SU-DHL-6 (cell line): ENCODE measurements at regions not wholly inside any gene's neighbourhood (a gene's known extent, or its start where the extent isn't known, plus 50 kb on each side); places are given as distances from the start of the nearest gene placed in this dataset.

Experiments
- CTCF ChIP-seq: fragments of 200-600 bp; sonication (generic); IDR thresholded peaks from one replicate; pipeline ENCODE4 v1.5.1; 2017; ENCODE audit warnings: antibody characterized with exemption, mild to moderate bottlenecking, low read length, moderate library complexity; ENCODE audit not compliant: insufficient read depth, poor library complexity, severe bottlenecking
- EZH2phosphoT487 ChIP-seq: fragments of 200-600 bp; sonication (generic), shearing (Covaris generic); conservative IDR thresholded peaks from 2 replicates; pipeline ENCODE4 v1.6.1; 2018; ENCODE audit warnings: mild to moderate bottlenecking, antibody characterized with exemption, low read length, moderate library complexity, mixed read lengths

- TF ChIP-seq CTCF (no peak), EZH2phosphoT487 (no peak)
Measured at GRCh38 chr1:181185461-181185860, 97.0 kb downstream of the IER5 start.
